Spleen (tissue), 11 donors: ENCODE measurements at regions not wholly inside any gene's neighbourhood (a gene's known extent, or its start where the extent isn't known, plus 50 kb on each side); places are given as distances from the start of the nearest gene placed in this dataset.
A peak's percentile ranks its signal among the peaks of the same experiment; 100 is the strongest.

Experiments
- DNase-seq: peaks from one replicate; pipeline ENCODE4 v3.0.0-alpha.2; 2020
- H3K27ac ChIP-seq, 8 donors: fragments of 200-600 bp; sonication (generic) in 7 of 8; 1 replicate in 4 of 8; 2 replicates in 4 of 8; pipeline versions ENCODE4 v1.5.0 to v1.8.0; 2016 to 2021; ENCODE audit warnings: inconsistent platforms in 4 of 8, mild to moderate bottlenecking in 4 of 8, moderate library complexity in 1 of 8
- H3K27me3 ChIP-seq, 7 donors: fragments of 200-600 bp; sonication (generic) in 6 of 7; replicated peaks in 1 of 7; 1 replicate in 4 of 7; 2 replicates in 3 of 7; pipeline versions ENCODE4 v1.5.0 to v1.8.0; 2016 to 2021; ENCODE audit warnings: inconsistent platforms in 3 of 7, mild to moderate bottlenecking in 1 of 7
- H3K36me3 ChIP-seq, 6 donors: fragments of 200-600 bp; sonication (generic) in 5 of 6; 1 replicate in 4 of 6; 2 replicates in 2 of 6; pipeline versions ENCODE4 v1.5.0 to v1.8.0; 2016 to 2021; ENCODE audit warnings: inconsistent platforms in 2 of 6
- H3K4me1 ChIP-seq, 6 donors: fragments of 200-600 bp; sonication (generic) in 5 of 6; 1 replicate in 3 of 6; 2 replicates in 3 of 6; pipeline versions ENCODE4 v1.5.0 to v1.8.0; 2016 to 2021; ENCODE audit warnings: inconsistent platforms in 3 of 6
- H3K4me3 ChIP-seq, 8 donors: fragments of 200-600 bp; sonication (generic) in 7 of 8; 1 replicate in 4 of 8; 2 replicates in 4 of 8; pipeline versions ENCODE4 v1.5.0 to v1.8.0; 2016 to 2021; ENCODE audit warnings: inconsistent platforms in 4 of 8, mild to moderate bottlenecking in 4 of 8, moderate library complexity in 2 of 8
- H3K9me3 ChIP-seq, 8 donors: fragments of 200-600 bp; sonication (generic) in 7 of 8; 1 replicate in 4 of 8; 2 replicates in 4 of 8; pipeline versions ENCODE4 v1.5.0 to v1.8.0; 2016 to 2021; ENCODE audit warnings: inconsistent platforms in 4 of 8
- POLR2A ChIP-seq, 3 donors: fragments of 450-650 bp; IDR thresholded peaks; one replicate each; pipeline ENCODE4 v1.5.1; 2017; ENCODE audit warnings: antibody characterized with exemption in 3 of 3, mild to moderate bottlenecking in 1 of 3
- POLR2AphosphoS5 ChIP-seq, 3 donors: sonication (generic); formaldehyde crosslinking; IDR thresholded peaks; one replicate each; pipeline ENCODE4 v1.5.1; 2017; ENCODE audit warnings: antibody characterized with exemption in 3 of 3
- WGBS, 5 donors: extraction: QIAGEN DNeasy Blood & Tissue Kit in 3 of 5; methylation state at CpG; one replicate each; pipeline versions ENCODE4 v1.1.5 to v1.1.7; 2013 to 2018; 5-methylcytosine and 5-hydroxymethylcytosine counted together
- intact Hi-C: fragments of 100-400 bp; cut with DNase I; formaldehyde crosslinking; loops from one replicate; pipeline ENCODE4 v1.15.0; 2023; ENCODE audit warnings: low total_unique reads
- TF ChIP-seq, protein P1 (sequence below), 11 experiments: fragments of 200-600 bp in 7 of 11; fragments of 450-650 bp in 4 of 11; sonication (generic) in 4 of 11; IDR thresholded peaks in 8 of 11; conservative IDR thresholded peaks in 3 of 11; 1 replicate in 7 of 11; 2 replicates in 4 of 11; pipeline versions ENCODE4 v1.4.0 to v1.8.0; 2016 to 2021; ENCODE audit warnings: antibody characterized with exemption in 11 of 11, inconsistent platforms in 4 of 11, mild to moderate bottlenecking in 1 of 11
- donor health status: healthy with polysubstance abuse.
- donor health status: DM: no; HTN: no; CAD: no; lungs with moderate emphysema.
- donor health status: DM: no; HTN: no; CAD: no.
- donor health status: Bipolar disorder and iron deficiency.
- donor health status: healthy.
- donor health status: DM: no; HTN: no; CAD: no.
- donor health status: DM: yes; HTN: yes; CAD: no.

DNA sequence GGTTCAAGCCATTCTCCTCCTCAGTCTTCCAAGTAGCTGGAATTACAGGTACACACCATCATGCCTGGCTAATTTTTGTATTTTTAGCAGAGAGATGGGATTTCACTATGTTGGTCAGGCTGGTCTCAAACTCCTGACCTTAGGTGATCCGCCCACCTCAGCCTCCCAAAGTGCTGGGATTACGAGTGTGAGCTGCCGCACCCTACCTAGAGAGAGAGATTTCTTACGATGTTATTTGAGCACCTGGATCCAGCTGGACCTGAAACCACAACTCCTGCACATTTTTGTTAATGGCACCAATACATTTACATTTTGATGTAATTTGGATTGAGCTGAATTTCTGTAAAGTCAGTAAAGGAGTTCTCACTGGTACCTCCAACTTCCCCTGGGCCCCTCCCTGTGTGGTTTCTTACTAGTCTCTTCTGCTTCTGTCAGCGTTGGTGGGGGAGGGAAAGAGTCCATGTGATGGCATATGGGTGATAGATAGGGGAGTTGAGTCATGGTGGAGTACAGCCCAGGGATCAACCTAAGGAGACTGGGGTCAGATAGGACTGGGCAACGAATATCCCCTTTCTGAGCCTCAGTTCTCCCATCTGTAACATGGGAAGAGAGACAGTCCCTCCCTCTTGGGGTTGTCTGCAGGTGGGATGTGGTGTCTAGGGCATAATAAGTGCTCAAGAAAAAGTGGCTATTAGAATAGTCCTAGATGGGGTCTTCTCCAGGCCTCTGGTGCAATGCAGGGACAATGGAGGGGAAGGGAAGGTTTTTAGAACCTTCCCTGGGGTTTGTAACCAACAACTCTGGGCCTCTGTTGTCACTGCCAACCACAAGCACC lies 83.3 kb upstream of the MED13L start:
- peak; percentile 40 for DNase-seq
- Histone ChIP-seq H3K4me1 (peaks cover 15 to 35% (median 26%) of the 10 kb centered on the region in 6 donors), H3K4me3 (no peak overlapping the region), H3K36me3 (no peaks in the 10 kb centered on the region), H3K9me3 (no peaks in the 10 kb centered on the region), H3K27ac (peak overlapping the region in 4 of 8 donors; percentile 53 to 84 (median 83)), H3K27me3 (no peaks in the 10 kb centered on the region)
- intact Hi-C loops = no loop called here
- no peak for TF ChIP-seq POLR2AphosphoS5 (IDR thresholded peaks at IDR 0.05)
- TF ChIP-seq POLR2A (IDR thresholded peaks at IDR 0.05) = no peak
- TF ChIP-seq, protein P1, sequence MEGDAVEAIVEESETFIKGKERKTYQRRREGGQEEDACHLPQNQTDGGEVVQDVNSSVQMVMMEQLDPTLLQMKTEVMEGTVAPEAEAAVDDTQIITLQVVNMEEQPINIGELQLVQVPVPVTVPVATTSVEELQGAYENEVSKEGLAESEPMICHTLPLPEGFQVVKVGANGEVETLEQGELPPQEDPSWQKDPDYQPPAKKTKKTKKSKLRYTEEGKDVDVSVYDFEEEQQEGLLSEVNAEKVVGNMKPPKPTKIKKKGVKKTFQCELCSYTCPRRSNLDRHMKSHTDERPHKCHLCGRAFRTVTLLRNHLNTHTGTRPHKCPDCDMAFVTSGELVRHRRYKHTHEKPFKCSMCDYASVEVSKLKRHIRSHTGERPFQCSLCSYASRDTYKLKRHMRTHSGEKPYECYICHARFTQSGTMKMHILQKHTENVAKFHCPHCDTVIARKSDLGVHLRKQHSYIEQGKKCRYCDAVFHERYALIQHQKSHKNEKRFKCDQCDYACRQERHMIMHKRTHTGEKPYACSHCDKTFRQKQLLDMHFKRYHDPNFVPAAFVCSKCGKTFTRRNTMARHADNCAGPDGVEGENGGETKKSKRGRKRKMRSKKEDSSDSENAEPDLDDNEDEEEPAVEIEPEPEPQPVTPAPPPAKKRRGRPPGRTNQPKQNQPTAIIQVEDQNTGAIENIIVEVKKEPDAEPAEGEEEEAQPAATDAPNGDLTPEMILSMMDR (IDR thresholded peaks at IDR 0.05 in 8 of 11, conservative IDR thresholded peaks at IDR 0.05 in 3 of 11) = no peak
- 74 to 83% (median 79%) methylated on average over 6 of the region's 6 CpGs for WGBS, 5 donors

DNA sequence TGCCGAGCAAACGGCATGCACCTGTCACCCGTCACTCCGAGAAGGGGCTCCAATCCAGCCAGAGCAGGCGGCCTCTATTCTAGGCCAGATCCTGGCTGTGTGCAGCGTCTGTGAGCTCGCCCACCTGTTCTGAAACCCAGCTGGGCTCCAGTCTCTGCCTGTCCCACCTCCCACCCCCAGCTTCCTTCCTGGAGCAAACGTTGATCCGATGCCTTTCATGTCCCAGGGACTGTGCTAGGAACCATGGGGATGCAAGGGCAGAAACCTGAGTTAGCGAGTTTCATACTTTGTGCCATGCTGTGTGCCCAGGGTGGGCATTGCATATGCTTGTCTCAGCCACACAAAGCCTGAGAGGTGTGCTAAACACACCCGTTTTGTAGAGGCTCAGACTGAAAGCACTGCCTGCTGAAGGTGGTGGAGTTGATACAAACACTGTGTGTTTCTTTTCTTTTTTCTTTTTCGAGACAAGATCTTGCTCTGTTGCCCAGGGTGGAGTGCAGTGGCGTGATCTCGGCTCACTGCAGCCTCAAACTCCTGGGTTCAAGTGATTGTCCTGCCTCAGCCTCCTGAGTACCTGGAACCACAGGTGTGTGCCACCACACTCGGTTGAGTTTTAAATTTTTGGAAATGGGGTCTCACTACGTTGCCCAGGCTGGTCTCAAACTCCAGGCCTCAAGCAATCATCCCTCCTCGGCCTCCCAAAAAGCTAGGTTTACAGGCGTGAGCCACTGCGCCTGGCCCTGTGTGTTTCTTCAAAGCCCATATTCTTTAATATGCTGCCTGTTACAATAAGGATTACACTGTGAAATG lies 84.1 kb upstream of the MED13L start:
- Histone ChIP-seq H3K9me3 (no peaks in the 10 kb centered on the region), H3K27me3 (no peaks in the 10 kb centered on the region), H3K27ac (peak overlapping the region in 4 of 8 donors; percentile 53 to 84 (median 83)), H3K4me1 (peaks cover 15 to 35% (median 26%) of the 10 kb centered on the region in 6 donors), H3K36me3 (no peaks in the 10 kb centered on the region), H3K4me3 (no peak overlapping the region)
- intact Hi-C loops = no loop called here
- peak; percentile 68 for DNase-seq
- TF ChIP-seq POLR2A (IDR thresholded peaks at IDR 0.05) (no peak), POLR2AphosphoS5 (IDR thresholded peaks at IDR 0.05) (peak in 2 of 3 donors; percentile 6 to 64)
- TF ChIP-seq, protein P1 (IDR thresholded peaks at IDR 0.05 in 8 of 11, conservative IDR thresholded peaks at IDR 0.05 in 3 of 11) = no peak
- WGBS, 5 donors = 61 to 72% (median 65%) methylated on average over 16 to 19 of the region's 19 CpGs

DNA sequence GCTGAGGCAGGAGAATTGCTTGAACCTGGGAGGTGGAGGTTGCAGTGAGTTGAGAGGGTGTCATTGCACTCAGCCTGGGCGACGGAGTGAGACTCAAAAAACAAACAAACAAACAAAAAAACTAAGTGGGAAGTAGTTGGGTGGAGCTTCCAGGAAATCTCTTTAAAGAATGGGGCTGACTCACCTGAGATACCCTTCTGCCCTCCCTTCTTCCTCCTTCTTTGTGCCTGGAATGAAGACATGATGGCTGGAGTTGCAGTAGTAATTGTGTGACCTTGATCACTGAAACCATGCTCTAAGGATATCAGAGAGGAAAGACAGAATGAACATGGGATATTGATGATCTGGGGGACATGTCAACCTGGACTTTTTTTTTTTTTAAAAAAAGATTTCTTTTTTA lies 87.6 kb upstream of the MED13L start:
- TF ChIP-seq POLR2AphosphoS5 (IDR thresholded peaks at IDR 0.05) (no peak), POLR2A (IDR thresholded peaks at IDR 0.05) (no peak)
- TF ChIP-seq, protein P1 (IDR thresholded peaks at IDR 0.05 in 8 of 11, conservative IDR thresholded peaks at IDR 0.05 in 3 of 11) = no peak
- no peak overlapping the region for H3K27ac ChIP-seq
- DNase-seq = peak; percentile 4
- intact Hi-C loops = no loop called here
- no peaks in the 10 kb centered on the region for H3K36me3 ChIP-seq
- no peaks in the 10 kb centered on the region for H3K9me3 ChIP-seq
- WGBS, 5 donors = 65 to 92% (median 83%) methylated on average over 2 of the region's 2 CpGs
- peaks cover under 1 to 15% (median 10%) of the 10 kb centered on the region in 6 donors for H3K4me1 ChIP-seq
- no peak overlapping the region for H3K4me3 ChIP-seq
- H3K27me3 ChIP-seq = no peaks in the 10 kb centered on the region
